ENCODE measurements at regions not wholly inside any gene's neighbourhood (a gene's known extent, or its start where the extent isn't known, plus 50 kb on each side); places are given as distances from the start of the nearest gene placed in this dataset.
A peak's percentile ranks its signal among the peaks of the same experiment; 100 is the strongest.
"Not testable (repeated sequence)": the region's sequence is repeated elsewhere in the genome, so short reads cannot be mapped to it uniquely, and the experiment has no call there.

DNA sequence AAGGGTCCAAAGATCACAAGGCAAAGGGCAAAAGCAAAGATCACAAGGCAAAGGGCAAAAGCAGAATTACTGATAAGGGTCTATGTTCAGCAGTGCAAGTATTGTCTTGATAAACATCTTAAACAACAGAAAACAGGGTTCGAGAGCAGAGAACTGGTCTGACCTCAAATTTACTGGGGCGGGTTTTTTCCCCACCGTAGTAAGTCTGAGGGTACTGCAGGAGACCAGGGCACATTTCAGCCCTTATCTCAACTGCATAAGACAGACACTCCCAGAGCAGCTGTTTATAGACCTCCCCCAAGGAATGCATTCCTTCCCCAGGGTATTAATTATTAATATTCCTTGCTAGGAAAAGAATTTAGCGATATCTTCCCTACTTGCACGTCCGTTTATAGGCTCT, 61.3 kb downstream of the ZNF860 start:
- H3K27me3 ChIP-seq (replicated peaks in 1 of 7); H3K36me3 ChIP-seq; H3K27ac ChIP-seq; intact Hi-C loops (cut with DNase I; ENCODE audit: low total_unique reads); DNase-seq; H3K4me3 ChIP-seq; H3K4me1 ChIP-seq: not testable (repeated sequence)
- H3K9me3 ChIP-seq: peaks cover 0 to 27% (median 23%) of the 10 kb centered on the region in 8 donors
- 80 to 97% (median 89%) methylated on average over 6 of the region's 6 CpGs for WGBS, 5 donors

DNA sequence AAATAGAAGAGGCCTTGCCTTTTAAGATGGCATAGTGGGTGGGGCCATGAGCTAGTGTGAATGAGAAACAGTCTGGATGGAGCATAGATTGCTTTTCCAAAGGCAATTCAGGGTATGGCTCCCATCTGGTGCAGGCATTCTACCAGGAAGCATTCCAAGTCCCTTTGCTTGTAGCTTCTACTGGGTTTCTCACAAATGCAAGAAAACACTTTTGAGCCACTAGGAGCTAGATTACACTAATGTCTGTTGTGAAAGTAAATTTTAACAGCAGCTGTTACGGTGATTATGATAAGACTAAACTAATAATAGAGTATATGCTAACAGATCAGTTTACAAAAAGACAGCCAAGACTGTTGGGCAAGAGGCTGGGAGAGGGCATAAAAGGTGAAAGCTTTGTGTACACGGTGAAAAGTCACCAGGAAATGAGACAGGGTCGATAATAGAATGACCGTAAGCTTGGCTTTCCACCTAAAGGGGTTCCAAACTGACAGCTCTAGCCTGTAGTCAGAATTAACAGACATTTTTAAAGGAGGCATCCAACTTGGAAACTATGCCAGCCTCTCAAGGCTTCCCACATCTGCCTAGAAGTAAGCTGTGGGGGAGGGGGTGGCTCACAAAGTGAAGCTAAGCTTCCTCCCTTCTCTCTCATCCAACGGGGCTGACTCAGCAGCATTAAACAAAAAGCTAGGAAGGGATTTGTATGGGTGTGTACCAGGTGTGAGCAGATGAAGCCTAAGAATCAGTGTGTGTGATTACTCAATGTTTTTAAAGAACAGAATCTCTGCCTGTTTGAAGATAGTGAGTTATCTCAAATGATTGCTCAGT, 61.1 kb upstream of the GPD1L start:
- DNase-seq: no peak

GRCh38 chr3:32046102-32046501, 60.3 kb upstream of the GPD1L start:
- 91 to 100% (median 95%) methylated on average over 1 of the region's 1 CpG for WGBS, 5 donors
- no peak overlapping the region for H3K4me3 ChIP-seq
- DNase-seq: no peak
- peak overlapping the region in 4 of 8 donors; percentile 1 to 68 (median 50) for H3K27ac ChIP-seq
- peaks cover 0 to 27% (median 23%) of the 10 kb centered on the region in 8 donors for H3K9me3 ChIP-seq
- TF ChIP-seq, protein P1, sequence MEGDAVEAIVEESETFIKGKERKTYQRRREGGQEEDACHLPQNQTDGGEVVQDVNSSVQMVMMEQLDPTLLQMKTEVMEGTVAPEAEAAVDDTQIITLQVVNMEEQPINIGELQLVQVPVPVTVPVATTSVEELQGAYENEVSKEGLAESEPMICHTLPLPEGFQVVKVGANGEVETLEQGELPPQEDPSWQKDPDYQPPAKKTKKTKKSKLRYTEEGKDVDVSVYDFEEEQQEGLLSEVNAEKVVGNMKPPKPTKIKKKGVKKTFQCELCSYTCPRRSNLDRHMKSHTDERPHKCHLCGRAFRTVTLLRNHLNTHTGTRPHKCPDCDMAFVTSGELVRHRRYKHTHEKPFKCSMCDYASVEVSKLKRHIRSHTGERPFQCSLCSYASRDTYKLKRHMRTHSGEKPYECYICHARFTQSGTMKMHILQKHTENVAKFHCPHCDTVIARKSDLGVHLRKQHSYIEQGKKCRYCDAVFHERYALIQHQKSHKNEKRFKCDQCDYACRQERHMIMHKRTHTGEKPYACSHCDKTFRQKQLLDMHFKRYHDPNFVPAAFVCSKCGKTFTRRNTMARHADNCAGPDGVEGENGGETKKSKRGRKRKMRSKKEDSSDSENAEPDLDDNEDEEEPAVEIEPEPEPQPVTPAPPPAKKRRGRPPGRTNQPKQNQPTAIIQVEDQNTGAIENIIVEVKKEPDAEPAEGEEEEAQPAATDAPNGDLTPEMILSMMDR (IDR thresholded peaks at IDR 0.05 in 8 of 11, conservative IDR thresholded peaks at IDR 0.05 in 3 of 11): no peak
- TF ChIP-seq POLR2AphosphoS5 (IDR thresholded peaks at IDR 0.05) (no peak), POLR2A (IDR thresholded peaks at IDR 0.05) (no peak)
- H3K4me1 ChIP-seq: no peaks in the 10 kb centered on the region
- H3K27me3 ChIP-seq (replicated peaks in 1 of 7): no peaks in the 10 kb centered on the region
- no peaks in the 10 kb centered on the region for H3K36me3 ChIP-seq
- intact Hi-C loops (cut with DNase I; ENCODE audit: low total_unique reads): no loop called here

More for the DNA sequence above, 61.1 kb upstream of the GPD1L start:
- TF ChIP-seq, protein P1 (IDR thresholded peaks at IDR 0.05 in 8 of 11, conservative IDR thresholded peaks at IDR 0.05 in 3 of 11): no peak
- no peak for TF ChIP-seq POLR2A (IDR thresholded peaks at IDR 0.05)
- no peak for TF ChIP-seq POLR2AphosphoS5 (IDR thresholded peaks at IDR 0.05)
- H3K9me3 ChIP-seq: peaks cover 0 to 27% (median 23%) of the 10 kb centered on the region in 8 donors
- peak overlapping the region in 6 of 8 donors; percentile 1 to 68 (median 46) for H3K27ac ChIP-seq
- intact Hi-C loops (cut with DNase I; ENCODE audit: low total_unique reads): no loop called here
- H3K27me3 ChIP-seq (replicated peaks in 1 of 7): no peaks in the 10 kb centered on the region
- 57 to 70% (median 62%) methylated on average over 5 of the region's 5 CpGs for WGBS, 5 donors
- H3K36me3 ChIP-seq: no peaks in the 10 kb centered on the region
- no peaks in the 10 kb centered on the region for H3K4me1 ChIP-seq
- no peak overlapping the region for H3K4me3 ChIP-seq

GRCh38 chr3:32048487-32049182, 57.8 kb upstream of the GPD1L start:
- TF ChIP-seq POLR2AphosphoS5 (IDR thresholded peaks at IDR 0.05) (no peak), POLR2A (IDR thresholded peaks at IDR 0.05) (no peak)
- TF ChIP-seq, protein P1 (IDR thresholded peaks at IDR 0.05 in 8 of 11, conservative IDR thresholded peaks at IDR 0.05 in 3 of 11): no peak
- Histone ChIP-seq H3K27me3 (replicated peaks in 1 of 7) (no peaks in the 10 kb centered on the region), H3K36me3 (no peaks in the 10 kb centered on the region), H3K4me1 (no peaks in the 10 kb centered on the region), H3K4me3 (no peak overlapping the region), H3K27ac (peak overlapping the region in 2 of 8 donors; percentile 11 to 40), H3K9me3 (peaks cover 0 to 4% (median 2%) of the 10 kb centered on the region in 8 donors)
- WGBS, 5 donors: 84 to 95% (median 91%) methylated on average over 4 of the region's 4 CpGs
- intact Hi-C loops (cut with DNase I; ENCODE audit: low total_unique reads): no loop called here
- no peak for DNase-seq

Data from spleen (tissue), 11 donors.